Spinal cord (tissue), 9 donors: ENCODE measurements at regions not wholly inside any gene's neighbourhood (a gene's known extent, or its start where the extent isn't known, plus 50 kb on each side); places are given as distances from the start of the nearest gene placed in this dataset.

ENCODE experiments used
- DNase-seq, 6 donors: peaks; one replicate each; pipeline versions ENCODE4 v3.0.0 to v3.0.0-alpha.2; 2013 to 2015; ENCODE audit warnings: low spot score in 6 of 6, low read depth in 4 of 6
- H3K27ac ChIP-seq: one replicate; pipeline ENCODE4 v1.5.1; 2013; ENCODE audit warnings: low read depth, low read length, control low read depth
- H3K27me3 ChIP-seq: one replicate; pipeline ENCODE4 v1.6.1; 2013; ENCODE audit warnings: low read length; ENCODE audit not compliant: control insufficient read depth, insufficient read depth
- H3K36me3 ChIP-seq: one replicate; pipeline ENCODE4 v1.6.1; 2013; ENCODE audit warnings: low read length; ENCODE audit not compliant: control insufficient read depth, insufficient read depth
- H3K4me1 ChIP-seq: one replicate; pipeline ENCODE4 v1.6.1; 2013; ENCODE audit warnings: low read length; ENCODE audit not compliant: control insufficient read depth, insufficient read depth
- H3K4me3 ChIP-seq: one replicate; pipeline ENCODE4 v1.5.1; 2013; ENCODE audit warnings: low read depth, low read length, control low read depth
- H3K9me3 ChIP-seq: one replicate; pipeline ENCODE4 v1.6.1; 2013; ENCODE audit warnings: low read length; ENCODE audit not compliant: control insufficient read depth, insufficient read depth
- WGBS: methylation state at CpG from one replicate; pipeline ENCODE4 v1.1.5; 2013; ENCODE audit warnings: missing lambda C conversion rate; ENCODE audit not compliant: insufficient coverage; 5-methylcytosine and 5-hydroxymethylcytosine counted together
- donor health status: healthy.

DNA sequence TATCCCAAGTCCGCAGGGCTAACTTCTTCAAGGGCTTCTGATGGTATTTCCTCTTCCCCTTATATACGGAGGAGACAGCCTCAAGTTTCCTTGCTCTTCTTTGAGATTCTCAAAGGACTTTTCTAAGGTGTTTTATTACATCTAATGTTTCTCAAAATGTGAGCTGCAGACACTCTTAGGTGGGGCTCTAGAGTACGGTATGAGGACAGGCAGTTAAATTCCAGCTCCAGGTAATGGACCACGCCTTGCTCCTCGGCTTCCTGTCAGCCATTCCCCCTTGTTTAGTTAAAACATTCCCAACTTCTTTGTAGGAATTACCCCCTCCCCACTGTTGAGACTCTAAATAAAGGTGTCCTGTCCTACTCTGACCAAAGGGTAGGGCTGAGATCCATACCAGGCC lies 131.9 kb downstream of the IRS1 start:
- no peaks in the 10 kb centered on the region for H3K36me3 ChIP-seq
- no peak overlapping the region for H3K4me3 ChIP-seq
- no peaks in the 10 kb centered on the region for H3K4me1 ChIP-seq
- 100% methylated on average over 1 of the region's 5 CpGs for WGBS
- no peak for DNase-seq
- no peaks in the 10 kb centered on the region for H3K9me3 ChIP-seq
- no peaks in the 10 kb centered on the region for H3K27me3 ChIP-seq
- H3K27ac ChIP-seq: no peak overlapping the region

DNA sequence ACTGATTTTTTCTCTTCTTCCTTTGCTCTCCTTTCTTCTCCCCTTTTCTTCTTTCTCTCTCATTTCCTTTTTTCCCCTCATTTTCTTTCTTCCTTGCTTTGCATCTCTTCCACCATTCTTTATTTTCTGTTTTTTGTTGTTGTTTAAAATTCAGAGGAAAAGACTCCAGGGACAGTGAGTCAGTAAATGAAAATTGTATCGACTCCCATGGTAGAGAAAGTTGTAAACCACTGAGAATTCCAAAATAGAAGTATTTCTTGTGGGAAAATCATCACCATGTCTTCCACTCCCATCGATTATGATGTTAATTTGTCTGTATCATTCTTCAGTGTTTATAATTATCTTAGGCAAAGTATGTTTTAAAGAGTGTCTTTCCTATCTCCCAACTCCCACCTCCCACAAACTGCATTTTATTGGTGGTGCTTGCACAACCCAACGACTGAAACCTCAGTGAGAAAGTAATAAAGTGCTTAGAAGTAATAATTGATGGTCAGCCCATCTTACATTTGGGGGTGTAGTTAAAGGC lies 134.3 kb downstream of the IRS1 start:
- DNase-seq: no peak
- no CpG with 5 or more reads among the region's 3 CpGs for WGBS
- Histone ChIP-seq H3K4me1 (no peaks in the 10 kb centered on the region), H3K36me3 (no peaks in the 10 kb centered on the region), H3K9me3 (no peaks in the 10 kb centered on the region), H3K27ac (no peak overlapping the region), H3K27me3 (no peaks in the 10 kb centered on the region), H3K4me3 (no peak overlapping the region)

DNA sequence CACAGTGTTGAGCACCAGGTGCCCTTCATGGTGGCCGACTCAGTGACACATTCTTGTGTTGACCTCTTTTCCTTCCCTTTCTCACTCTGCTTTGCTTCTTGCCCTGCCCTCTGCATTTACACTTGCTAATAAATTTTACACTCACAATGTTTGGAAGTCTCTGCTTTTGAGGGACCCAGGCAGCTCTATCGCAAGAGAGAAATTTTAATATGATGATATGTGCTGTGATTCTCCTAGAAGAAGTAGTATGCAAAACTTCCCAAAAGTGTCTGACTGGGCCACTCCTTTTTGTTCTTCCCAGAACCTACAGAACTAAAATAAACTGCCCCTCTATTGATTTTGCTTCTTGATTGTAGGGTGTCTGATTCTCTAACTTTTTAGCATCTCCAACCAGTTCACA lies 135.0 kb downstream of the IRS1 start:
- no peaks in the 10 kb centered on the region for H3K4me1 ChIP-seq
- H3K4me3 ChIP-seq: no peak overlapping the region
- no peaks in the 10 kb centered on the region for H3K9me3 ChIP-seq
- 86% methylated on average over 1 of the region's 2 CpGs for WGBS
- no peaks in the 10 kb centered on the region for H3K27me3 ChIP-seq
- no peak for DNase-seq
- no peaks in the 10 kb centered on the region for H3K36me3 ChIP-seq
- H3K27ac ChIP-seq: no peak overlapping the region

DNA sequence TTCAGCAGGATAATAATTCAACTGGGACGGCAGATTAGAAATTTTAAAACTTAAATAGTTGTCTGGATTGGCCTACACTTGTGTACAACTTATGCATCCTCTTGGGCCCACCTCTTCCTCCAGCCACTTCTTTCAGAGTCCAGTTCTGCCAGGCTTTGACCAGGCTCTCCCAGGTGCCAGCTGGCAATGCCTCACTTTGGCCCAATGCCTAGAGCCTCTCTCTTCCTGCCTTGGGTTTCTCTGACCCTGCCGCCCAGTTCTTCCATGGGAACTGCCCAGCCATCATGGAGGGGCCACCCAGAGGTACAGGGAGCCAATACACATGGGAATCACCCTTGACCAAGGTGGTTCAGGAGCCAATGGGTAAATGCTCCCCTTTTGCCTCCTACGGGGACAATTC lies 135.5 kb downstream of the IRS1 start:
- H3K36me3 ChIP-seq: no peaks in the 10 kb centered on the region
- H3K27me3 ChIP-seq: no peaks in the 10 kb centered on the region
- 30% methylated on average over 2 of the region's 3 CpGs for WGBS
- no peak overlapping the region for H3K4me3 ChIP-seq
- no peaks in the 10 kb centered on the region for H3K4me1 ChIP-seq
- DNase-seq: peak in 1 of 6 donors; percentile 21
- H3K9me3 ChIP-seq: no peaks in the 10 kb centered on the region
- H3K27ac ChIP-seq: no peak overlapping the region

DNA sequence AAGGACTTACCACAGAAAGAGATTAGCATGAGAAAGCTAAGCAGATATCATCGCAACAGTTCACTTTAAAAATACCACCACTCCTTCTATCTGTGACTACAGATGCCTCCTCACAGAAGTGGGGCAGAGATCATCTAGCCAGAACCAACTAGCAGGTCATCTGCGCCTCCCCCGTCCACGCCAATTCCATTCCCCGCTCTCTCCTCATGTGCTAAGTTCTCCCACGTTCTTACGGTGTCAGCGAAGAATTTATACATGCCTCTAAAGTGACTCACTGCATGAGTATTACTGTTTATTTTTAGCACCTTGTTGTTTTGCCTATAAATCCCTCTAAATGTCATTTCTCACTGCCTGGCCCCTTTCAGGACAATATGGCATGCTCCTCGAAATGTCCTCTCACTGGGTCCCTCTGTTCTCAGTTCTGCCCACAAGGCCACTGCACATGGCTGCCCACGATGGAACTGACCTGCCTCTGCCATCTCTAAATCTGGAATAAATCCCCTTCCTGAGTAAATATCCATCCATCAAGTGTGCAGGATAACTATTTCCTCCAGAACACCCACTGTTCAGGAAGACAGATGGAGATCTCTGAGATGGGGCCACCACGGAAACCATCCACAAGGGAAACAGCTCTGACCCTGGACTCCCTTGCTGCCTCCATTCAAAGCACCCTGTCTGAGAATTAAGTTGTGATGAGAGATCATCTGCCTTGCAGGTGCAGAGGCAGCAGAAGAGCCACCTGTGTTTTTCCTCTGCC lies 137.7 kb downstream of the IRS1 start:
- H3K4me3 ChIP-seq: no peak overlapping the region
- WGBS: 87% methylated on average over 10 of the region's 11 CpGs
- no peaks in the 10 kb centered on the region for H3K27me3 ChIP-seq
- no peaks in the 10 kb centered on the region for H3K36me3 ChIP-seq
- DNase-seq: no peak
- no peaks in the 10 kb centered on the region for H3K9me3 ChIP-seq
- H3K4me1 ChIP-seq: no peaks in the 10 kb centered on the region
- H3K27ac ChIP-seq: no peak overlapping the region

DNA sequence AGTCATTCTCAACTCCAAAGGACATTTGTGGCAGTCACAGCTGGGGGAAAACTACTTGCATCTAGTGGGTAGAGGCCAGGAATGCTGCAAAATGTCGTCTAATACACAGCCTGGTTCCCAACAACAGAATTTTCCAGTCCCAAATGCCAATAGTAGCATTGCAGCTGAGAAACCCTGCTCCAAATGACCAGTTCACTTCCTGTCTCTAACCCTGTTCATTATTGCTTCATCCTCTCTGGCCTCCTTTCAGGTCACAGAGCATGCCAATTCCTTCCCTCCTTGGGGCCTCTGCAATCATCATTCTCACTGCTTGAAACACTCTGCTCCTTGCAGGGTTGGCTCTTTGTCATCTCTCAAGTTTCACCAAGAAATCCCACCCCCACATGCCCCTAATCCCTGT lies 139.1 kb downstream of the IRS1 start:
- no peak for DNase-seq
- Histone ChIP-seq H3K27ac (no peak overlapping the region), H3K4me3 (no peak overlapping the region), H3K9me3 (no peaks in the 10 kb centered on the region), H3K4me1 (no peaks in the 10 kb centered on the region), H3K27me3 (no peaks in the 10 kb centered on the region), H3K36me3 (no peaks in the 10 kb centered on the region)
- 63% methylated on average over 1 of the region's 1 CpG for WGBS

DNA sequence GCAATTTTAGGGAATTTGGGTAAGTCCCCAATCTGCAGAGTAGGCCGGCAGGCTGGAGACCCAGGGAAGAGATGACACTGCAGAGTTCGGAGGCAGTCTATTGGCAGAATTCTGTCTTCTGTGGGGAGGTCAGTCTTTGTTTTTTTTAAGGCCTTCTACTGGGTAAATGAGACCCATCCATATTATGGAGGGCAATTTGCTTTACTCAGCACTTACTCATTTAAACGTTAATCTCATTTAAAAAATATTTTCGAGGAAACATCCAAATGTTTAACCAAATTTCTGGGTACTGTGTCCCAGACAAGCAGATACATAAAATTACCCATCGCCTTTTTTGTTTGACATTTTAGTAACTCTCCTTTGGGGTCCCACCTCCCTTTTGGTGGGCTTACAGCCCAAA lies 139.5 kb downstream of the IRS1 start:
- Histone ChIP-seq H3K36me3 (no peaks in the 10 kb centered on the region), H3K27ac (no peak overlapping the region), H3K9me3 (no peaks in the 10 kb centered on the region), H3K4me1 (no peaks in the 10 kb centered on the region), H3K4me3 (no peak overlapping the region), H3K27me3 (no peaks in the 10 kb centered on the region)
- DNase-seq: no peak
- WGBS: 94% methylated on average over 4 of the region's 5 CpGs

DNA sequence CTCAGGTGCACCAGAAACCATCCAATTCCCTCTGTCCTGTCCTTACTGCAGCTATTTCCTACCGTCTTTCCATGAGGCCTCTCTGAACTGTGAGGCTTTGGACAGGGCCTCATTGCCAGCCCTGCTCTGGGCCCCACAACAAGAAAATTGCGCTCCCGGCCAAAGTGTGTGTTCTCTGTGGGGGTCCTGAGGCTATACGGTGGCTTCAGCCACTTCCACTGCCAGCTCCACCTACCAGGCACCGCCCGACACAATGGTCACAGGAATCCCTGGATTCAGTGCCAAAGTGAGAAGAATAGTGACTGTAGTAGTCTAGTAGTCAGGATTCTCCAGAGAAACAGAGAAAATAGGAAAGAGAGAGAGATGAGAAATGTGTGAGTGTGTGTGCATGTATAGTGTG lies 140.2 kb downstream of the IRS1 start:
- no peaks in the 10 kb centered on the region for H3K36me3 ChIP-seq
- 48% methylated on average over 3 of the region's 6 CpGs for WGBS
- DNase-seq: peak in 1 of 6 donors; percentile 30
- no peaks in the 10 kb centered on the region for H3K9me3 ChIP-seq
- no peaks in the 10 kb centered on the region for H3K27me3 ChIP-seq
- H3K4me3 ChIP-seq: no peak overlapping the region
- no peaks in the 10 kb centered on the region for H3K4me1 ChIP-seq
- no peak overlapping the region for H3K27ac ChIP-seq

DNA sequence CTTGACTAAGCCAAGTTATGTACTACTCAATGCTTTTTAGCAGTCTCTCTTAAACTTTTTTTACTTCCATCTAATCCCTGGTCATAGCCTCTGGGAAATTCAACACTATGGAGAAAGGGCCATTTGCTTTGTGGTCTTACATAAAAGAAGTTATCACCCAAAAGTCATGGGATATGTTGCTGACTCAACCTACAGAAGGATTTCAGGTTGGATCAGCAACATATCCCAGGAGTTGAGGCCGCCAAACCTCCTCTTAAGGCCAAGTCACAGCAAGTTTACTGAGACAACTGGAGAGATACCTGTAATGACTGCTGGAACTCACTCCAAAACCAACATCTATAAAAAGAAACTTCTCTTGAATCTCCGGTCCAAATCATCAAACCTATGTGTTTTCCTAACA lies 141.1 kb downstream of the IRS1 start:
- H3K4me1 ChIP-seq: no peaks in the 10 kb centered on the region
- H3K36me3 ChIP-seq: no peaks in the 10 kb centered on the region
- WGBS: 100% methylated on average over 1 of the region's 2 CpGs

DNA sequence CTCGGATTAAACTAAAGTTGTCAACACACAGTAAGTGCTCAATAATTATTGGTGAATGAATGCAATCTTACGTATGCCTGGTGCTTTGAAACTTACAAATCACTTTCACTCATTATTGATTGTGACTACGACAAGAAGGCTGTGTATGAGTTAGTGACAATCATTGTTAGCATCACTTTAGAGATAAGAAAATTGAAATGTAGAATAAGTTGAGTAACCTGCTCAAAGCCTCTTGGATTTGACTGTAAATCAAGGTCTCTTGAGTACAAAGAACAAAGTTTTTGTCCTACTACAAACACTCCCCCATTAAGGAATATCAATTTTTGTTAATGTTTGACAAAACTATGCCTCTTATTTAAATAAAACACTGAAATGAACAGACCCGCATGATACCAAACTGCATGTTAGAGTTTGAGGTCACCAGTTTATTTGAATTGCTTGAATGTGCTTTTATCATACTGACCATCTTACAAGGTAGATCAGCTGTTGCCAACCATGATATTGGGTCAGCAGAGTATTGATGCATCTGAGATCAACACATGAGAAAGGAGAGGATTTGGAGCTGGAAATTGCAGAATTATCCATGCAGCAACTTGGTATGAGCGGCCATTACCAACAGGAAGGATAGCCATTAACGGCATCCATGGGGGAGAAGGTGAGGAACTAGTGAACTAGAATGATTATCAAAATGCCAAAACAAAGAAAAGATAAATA lies 142.1 kb downstream of the IRS1 start:
- Histone ChIP-seq H3K4me1 (no peaks in the 10 kb centered on the region), H3K36me3 (no peaks in the 10 kb centered on the region), H3K27me3 (no peaks in the 10 kb centered on the region), H3K9me3 (no peaks in the 10 kb centered on the region), H3K4me3 (no peak overlapping the region), H3K27ac (no peak overlapping the region)
- 100% methylated on average over 1 of the region's 6 CpGs for WGBS
- DNase-seq: no peak

More for the DNA sequence above, 141.1 kb downstream of the IRS1 start:
- Histone ChIP-seq H3K4me3 (no peak overlapping the region), H3K27ac (no peak overlapping the region), H3K9me3 (no peaks in the 10 kb centered on the region), H3K27me3 (no peaks in the 10 kb centered on the region)
- DNase-seq: no peak
